Eye (tissue), 1 donor: ENCODE measurements at regions not wholly inside any gene's neighbourhood (a gene's known extent, or its start where the extent isn't known, plus 50 kb on each side); places are given as distances from the start of the nearest gene placed in this dataset.
"Not testable (repeated sequence)": the region's sequence is repeated elsewhere in the genome, so short reads cannot be mapped to it uniquely, and the experiment has no call there.

Experiments
- DNase-seq: peaks from one replicate; pipeline ENCODE4 v3.0.0-alpha.2; 2015

DNA sequence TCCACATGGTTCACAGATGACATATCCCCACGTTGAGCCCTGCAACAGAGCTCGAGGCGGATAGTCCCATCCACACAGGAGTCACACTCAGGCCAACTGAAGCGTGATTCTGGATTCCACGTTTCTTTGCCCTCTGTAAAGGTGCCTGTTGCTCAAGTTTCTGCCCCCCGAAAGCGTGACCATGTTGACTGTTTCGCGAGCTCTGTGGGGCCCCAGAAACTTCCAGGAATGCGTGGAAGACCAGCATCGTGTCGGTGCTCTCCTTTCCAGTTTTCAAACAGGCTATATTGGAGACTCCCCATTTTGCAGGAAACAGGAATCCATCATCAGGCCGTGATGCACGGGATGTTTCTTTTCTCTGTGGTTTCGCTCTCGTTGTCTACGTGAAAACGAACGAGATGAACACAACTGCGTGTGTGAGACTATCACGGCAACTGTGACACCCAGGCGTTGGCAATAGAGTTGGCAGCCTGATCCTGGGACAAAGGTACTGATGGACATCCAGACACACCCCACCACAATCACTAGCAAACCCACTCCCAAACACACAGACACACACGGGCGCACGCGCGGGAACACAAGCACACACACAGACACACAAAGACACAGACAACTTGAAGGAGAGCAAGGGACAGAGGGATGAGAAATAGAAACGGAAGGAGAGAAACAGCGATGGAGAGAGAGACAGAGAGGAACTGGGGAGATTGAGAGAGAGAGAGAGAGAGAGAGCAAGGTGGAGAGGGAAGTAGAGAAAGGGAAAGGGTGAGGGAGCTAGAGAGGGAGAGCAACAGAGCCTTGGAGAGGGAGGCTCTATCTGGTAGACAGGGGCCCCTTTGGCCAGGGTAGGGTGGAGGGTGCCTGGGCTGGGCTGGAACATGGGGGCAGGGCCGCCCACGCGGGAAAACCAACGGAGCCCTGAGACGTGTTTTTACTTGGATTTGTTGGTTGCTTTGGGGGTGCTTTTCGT, 1609.3 kb downstream of the SPATA31A7 start:
- peak; percentile 88 for DNase-seq

DNA sequence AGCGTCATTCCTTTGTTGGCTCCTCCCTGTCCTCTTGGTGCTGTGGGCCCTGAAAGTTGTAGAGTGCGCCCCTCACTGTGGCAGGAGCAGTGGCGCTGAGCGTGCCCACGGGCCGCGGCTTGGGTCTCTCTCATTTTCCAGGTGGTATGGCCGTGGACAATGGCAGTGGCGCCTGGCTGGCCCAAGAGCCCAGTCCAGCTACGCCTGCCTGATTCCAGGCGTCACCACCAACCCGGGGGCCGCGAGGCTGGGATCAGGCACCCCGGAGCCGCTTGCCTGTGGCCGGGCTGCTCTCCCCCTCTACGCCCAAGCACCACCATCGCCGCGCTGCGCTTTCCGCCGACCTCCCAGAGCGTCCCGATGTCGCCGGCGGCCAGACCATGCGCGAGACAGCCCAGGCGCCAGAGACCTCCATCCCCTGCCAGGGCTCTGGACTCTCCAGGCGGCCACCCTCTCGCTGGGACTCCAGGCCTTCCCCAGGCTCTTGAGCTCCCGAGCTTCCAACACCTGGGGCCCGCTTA, 1610.1 kb downstream of the SPATA31A7 start:
- peak; percentile 86 for DNase-seq

DNA sequence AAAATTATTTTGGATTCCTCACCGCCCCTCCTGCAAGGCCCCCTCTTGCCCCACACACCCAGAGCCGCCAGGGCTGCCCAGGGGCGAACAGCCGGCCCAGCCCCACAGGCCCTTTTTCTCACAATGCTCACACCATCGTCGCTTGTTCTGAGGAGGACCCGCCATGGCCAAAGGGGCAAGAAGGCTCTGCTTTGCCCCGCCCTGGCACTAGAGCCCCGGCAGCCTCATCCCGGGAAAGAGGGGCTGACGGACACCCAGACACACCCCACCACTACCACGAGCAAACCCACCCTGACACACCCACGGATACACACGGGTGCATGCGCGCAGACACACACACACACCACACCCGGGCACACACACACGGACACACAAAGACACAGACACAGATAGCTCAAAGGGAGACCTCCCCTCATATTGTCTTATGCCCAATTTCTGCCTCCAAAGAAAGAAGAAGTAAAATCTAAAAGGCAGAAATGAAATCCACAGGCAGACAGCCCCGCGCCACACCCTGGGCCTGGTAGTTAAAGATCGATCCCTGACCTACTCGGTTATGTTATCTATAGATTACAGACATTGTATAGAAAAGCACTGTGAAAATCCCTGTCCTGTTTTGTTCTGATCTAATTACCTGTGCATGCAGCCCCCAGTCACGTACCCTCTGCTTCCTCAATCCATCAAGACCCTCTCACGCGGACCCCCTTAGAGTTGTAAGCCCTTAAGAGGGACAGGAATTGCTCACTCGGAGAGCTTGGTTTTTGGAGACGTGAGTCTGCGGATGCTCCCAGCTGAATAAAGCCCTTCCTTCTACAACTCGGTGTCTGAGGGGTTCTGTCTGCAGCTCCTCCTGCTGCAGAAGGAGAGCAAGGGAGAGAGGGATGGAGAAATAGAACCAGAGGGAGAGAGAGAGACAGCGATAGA, 1610.9 kb downstream of the SPATA31A7 start:
- peak; percentile 93 for DNase-seq

DNA sequence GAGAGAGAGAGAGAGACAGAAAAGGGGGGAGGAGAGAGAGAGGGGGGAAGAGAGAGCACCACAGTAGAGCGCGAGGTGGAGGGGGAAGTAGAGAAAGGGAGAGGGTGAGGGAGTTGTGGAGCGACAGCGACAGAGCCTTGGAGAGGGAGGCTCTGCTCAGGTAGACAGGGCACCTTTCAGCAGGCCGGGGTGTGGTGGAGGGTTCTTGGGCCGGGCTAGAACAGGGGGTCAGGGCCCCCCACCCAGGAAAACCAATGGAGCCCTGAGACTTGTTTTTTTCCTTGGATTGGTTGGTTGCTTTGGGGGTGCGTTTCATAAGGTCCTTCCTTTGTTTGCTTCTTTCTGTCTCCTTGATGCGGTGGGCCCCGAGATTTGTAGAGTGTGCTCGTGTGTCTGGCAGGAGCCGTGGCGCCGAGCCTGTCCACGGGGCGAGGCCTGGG, 1611.6 kb downstream of the SPATA31A7 start:
- DNase-seq: not testable (repeated sequence)

DNA sequence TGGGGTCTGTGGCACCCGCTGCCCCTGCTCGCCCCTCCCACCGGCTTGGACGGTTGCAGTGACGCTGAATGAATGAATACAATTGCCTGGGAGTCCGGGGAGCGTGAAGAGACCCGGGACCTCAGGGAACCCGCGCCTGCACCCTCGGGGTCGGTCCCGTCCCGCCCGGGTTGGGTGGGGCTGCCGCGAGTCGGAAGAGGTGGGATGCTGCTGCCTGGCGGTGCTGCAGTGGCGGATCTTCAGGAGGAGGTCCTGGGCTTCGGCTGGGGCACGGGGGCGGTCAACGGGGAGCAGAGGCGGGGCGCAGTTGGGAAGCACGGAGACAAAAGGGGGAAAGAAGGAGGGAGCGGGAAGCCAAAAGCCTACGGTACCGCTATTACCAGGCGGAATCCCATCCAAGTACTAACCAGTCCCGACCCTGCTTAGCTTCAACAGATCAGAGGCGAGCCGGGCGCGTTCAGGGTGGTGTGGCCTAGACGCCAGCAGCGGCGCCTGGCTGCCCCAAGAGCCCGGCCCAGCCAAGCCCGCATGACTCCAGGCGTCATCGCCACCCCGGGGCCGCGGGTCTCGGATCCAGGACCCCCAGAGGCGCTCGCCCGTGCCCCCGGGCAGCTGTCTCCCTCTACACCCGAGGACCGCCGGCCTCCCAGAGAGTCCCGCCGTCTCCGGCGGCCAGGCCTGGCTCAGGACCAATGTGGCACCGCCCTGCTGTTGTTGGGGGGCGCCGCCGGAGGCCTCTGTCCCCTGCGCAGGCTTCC, 1612.3 kb downstream of the SPATA31A7 start:
- peak; percentile 97 for DNase-seq

DNA sequence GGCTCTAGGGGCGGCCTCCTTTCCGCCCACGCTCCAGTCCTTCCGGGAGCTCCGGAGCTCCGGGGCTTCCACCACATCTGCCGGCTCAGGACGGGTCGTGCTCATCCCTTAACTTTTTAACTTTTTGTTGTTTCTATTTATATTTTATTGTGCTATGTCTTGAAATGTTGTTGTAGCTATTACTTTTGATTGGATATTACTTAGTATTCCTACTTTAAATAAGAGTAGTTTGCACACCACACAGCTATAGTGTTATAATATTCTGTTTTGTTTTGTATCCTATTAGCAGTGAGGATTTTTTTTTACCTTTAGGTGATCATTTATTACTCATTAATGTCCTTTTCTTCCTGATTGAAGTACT, 1612.9 kb downstream of the SPATA31A7 start:
- DNase-seq: not testable (repeated sequence)

DNA sequence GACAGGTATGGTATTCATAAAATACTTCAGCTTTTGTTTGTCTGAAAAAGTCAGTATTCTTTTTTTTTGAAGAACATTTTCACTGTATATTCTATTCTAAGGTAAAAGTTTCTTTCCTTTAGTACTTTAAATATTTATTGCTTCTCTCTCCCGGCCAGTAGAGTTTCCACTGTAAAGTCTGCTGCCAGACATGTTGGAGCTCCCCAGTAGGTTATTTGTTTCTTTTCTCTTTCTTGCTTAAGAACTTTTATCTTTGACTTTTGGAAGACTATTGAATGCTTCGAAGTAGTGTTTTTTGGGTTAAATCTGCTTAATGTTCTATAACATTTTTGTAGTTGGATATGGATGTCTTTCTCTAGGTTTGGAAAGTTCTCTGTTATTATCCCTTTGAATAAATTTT, 1613.3 kb downstream of the SPATA31A7 start:
- peak; percentile 33 for DNase-seq

DNA sequence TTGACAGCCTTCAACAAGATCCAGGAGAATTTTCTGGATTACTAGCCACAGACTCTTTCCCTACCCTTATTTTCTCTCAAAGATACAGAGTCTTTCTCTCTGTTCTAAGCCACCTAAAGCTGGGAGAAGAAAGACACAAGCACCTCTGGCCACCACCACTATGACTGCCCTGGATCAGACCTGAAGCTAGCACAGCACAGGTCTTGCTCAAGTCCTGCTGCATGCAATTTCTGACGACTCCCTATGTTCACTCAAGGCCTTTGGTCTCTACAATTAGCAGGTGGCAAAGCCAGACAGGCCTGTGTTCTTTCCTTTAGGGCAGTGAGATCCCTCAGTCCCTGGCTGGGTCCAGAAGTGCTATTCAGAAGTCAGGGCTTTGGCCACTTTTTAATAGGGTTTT, 1614.5 kb downstream of the SPATA31A7 start:
- DNase-seq: not testable (repeated sequence)

DNA sequence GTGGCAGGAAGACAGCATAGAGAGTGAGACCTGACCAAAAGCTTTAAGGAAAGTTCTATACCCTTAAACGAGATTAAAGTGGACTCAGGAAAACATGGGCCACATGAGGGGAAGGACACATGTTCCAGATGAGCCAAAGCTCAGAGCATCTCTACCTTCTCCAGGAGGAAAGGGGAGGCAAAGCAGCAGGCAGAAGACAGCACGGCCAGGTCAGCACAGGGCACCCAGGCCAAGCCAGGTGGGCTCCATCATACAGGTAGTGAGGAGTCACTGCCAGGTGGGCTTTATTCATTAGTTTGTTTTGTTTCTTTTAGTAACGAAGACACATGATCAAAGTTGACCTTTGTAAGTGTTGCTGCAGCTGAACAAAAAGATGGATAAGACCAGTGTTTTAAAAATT, 1617.6 kb downstream of the SPATA31A7 start:
- not testable (repeated sequence) for DNase-seq

DNA sequence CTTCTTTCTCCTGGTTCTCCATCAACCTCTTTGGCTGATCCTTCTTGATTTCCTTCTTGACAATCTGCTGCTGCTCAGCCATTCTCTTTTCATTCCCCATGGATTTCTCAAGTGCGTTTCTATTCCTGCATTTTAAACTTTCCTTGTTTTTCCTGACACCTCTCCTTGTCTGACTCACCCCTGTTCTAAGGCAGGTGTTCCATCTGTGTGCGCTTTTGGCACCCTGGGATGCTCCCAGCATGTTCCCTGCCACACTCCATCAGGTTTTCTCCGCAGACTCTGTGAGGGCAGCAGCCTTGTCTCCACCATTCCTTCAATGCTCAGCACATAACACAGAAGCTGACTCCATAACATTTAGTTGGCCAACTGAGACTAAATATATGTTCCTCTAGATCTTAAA, 1618.2 kb downstream of the SPATA31A7 start:
- DNase-seq: not testable (repeated sequence)

DNA sequence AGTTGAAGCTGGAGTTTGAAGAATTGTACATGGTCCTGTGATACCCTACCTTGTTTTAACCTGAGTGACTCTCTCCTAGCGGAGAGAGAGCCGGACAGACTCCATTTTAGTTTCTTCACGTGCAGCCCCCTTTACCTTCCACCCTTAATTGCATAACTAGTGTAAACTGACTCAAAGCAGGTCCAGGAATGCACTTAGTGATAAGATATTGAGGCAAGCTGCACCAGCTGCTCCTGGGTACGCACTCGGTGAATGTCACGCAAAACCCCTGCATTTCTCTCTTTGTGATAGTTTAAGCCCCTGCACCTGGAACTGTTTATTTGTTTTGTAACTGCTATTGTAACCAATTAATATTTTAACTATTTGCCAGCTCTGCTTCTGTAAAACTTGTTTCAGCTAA, 1620.5 kb downstream of the SPATA31A7 start:
- not testable (repeated sequence) for DNase-seq

DNA sequence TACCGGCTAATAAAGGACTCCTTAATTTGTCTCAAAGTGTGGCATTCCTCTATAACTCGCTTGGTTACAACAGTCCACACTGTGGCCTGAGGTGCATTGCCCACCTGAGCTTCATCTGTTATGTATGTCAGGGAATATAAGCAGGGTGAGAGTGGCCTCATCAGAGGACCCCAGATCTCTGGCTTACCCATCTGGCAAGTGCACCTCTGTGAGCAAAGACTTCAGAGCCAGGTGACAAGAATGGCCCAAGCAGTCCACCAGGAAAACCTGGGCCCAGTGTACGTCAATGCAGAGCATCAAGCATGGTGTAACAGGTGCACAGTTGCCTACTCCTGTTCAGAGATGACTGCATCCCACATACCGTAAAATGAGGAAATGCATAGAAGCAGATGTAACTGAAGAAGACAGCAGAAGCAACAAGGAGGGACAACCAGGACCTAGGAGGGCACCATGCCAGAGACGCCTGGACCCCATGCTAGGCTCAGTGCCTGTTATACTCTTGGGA, 1621.0 kb downstream of the SPATA31A7 start:
- DNase-seq: not testable (repeated sequence)

DNA sequence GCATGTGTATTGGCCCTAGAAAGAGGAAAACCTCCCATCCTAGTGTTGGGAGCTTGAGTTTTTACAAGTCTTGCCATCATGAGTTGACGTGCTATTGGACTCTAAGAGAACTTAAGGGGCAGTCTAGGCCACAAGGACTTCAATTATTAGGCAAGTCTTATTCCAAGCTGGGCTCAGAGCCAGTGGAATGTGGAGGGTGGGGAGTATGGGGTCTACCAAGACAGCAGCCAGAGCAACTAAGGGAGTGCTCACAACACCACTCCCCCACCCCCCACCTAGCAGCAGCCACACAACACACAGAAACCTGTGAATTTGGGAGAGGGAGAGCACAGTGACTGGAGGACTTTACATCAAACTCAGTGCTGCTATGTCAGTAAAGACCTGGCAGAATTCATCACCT, 1625.6 kb downstream of the SPATA31A7 start:
- peak; percentile 25 for DNase-seq

DNA sequence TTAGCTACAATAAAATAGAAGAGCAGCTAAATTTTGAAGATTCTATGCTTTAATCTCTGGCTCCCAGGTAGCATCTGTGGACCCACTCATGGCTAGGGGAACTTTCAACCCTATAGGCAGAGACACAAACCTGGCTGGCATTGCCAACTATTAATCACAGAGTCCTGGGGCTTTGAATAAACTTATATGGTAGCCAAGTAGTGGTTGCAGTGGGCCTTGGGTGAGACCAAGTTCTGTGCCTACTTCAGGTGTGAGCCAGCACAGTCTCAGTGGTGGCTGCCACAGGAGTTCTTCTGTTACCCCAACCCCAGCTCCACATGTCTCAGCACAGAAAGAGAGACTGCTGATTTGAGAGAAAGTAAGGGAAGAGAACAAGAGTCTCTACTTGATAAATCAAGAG, 1626.5 kb downstream of the SPATA31A7 start:
- DNase-seq: not testable (repeated sequence)

DNA sequence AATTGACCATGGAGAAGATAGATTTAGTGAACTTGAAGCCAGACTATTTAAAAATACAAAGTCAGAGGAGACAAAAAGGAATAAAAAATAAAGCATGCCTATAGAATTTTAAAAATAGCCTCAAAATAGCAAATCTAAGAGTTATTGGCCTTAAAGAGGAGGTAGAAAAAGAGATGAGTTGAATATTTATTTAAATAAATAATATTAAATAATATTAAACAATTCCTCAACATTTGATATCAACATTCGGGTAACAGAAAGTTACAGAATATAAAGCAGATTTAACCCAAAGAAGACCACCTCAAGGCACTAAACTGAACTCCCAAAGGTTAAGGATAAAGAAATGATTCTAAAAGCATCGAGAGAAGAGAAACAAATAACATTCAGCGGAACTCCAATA, 1627.4 kb downstream of the SPATA31A7 start:
- DNase-seq: not testable (repeated sequence)

DNA sequence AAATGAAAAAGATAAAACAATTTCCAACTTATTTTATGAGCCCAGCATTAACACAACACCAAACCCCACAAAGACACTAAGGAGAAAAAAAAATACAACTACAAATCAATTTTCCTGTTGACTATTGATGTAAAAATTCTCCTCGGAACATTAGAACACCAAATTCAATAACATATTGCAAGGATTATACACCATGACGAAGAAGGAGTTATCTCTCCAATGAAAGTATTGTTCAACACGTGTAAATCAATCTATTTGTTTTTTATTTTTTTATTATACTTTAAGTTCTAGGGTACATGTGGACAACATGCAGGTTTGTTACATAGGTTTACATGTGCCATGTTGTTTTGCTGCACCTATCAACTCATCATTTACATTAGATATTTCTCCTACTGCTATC, 1632.3 kb downstream of the SPATA31A7 start:
- DNase-seq: not testable (repeated sequence)

DNA sequence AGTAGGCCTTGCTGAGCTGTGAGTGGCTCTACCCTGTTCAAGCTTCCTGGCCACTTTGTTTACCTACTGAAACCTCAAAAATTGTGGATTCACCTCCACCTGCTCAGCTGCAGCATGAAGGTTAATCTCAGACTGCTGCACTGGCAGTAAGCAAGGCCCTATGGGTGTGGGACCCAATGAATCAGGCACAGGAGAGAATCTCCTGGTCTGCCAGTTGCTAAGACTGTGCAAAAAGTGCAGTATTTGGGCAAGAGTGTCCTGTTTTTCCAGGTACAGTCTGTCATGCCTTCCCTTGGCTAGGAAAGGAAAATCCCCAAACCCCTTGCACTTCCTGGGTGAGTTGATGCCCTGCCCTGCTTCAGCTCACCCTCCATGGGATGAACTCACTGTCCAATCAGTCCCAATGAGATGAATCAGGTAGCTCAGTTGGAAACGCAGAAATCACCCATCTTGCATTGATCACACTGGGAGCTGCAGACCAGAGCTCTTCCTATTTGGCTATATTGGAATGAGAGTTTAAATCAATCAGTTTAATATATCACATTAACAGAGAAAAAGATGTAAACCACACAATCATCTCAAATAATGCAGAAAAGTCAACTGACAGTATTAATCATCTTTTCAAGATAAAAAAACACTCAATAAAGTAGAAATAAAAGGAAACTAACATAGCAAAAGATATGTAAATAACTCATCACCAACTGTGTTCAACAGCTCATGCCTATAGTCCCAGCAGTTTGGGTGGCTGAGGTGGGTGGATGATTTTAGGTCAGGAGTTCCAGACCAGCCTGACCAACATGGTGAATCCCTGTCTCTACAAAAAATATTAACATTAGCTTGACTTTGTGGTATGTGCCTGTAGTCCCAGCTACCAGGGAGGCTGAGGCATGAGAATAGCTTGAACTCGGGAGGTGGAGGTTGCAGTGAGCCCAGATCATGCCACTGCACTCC, 1638.4 kb downstream of the SPATA31A7 start:
- not testable (repeated sequence) for DNase-seq

DNA sequence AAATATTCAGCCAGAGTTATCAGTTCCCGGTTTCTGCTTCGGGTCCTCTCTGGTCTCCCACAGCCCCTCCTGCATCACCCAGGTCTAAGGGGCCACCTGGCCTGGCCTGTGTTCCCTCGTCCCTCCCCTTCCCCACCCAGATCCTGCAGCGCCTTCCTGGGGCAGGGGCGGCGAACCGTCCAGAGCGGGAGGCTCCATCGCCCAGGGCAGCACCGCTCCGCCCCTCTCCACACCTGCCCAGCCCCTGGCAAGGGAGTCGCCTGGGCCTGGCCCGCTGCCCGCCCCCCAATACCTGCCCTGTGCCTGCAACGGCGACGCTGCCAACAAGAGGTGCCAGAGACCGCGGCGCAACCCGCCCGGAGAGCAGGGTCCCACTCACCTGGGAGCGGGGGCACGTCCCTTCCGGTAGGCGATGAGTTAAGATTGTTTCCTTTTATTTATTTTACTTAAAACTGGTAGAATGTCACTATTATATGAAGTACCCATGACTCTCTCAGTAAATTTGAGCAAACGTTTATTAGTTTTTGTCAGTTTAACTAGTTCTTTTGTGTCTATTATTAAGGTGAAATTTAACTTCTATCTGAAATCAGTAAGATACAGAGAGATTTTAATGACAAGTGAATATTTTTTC, 1641.1 kb downstream of the SPATA31A7 start:
- DNase-seq: not testable (repeated sequence)

DNA sequence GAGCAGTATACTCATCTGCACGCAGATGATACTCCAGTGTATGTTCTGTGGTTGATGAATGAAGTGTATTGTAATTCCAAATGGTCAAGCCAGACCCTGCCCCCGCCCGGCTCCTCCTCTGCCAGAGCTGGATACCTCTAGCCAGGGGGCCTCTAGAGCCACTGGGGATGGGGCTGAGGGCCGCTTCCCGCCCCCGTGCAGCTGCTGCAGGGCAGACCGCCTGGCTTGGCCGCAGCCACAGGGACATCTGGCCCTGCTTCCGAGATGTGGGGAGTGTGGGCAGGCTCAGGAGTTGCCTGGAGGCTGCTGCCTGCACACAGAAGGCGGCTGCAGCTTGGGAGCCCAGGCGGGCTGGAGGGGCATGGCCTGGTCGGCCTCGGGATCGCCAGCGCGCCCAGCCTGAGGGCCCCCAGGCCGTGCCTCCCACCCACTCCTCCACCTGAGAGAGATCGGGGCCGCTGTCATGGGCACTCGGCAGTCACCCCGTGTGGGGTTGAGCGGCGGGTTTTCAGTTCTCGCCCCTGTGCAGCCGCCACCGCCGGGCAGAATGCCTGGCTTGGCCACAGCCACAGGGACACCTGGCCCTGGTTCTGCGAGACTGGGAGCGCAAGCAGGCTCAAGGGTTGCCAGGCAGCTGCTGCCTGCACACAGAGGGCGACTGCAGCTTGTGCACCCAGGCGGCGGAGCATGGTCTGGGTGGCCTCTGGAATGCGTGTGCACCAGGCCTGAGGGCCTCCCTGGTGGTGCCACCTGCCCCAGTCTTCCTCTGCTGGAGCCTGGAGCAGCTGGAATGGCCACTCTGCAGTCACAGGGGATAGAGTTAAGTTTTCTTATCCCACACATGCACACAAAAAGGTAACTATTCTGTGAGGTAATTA, 1643.7 kb downstream of the SPATA31A7 start:
- DNase-seq: peak; percentile 34
